Astrocyte of the spinal cord (primary cell): ENCODE measurements at regions not wholly inside any gene's neighbourhood (a gene's known extent, or its start where the extent isn't known, plus 50 kb on each side); places are given as distances from the start of the nearest gene placed in this dataset.
"Not testable (repeated sequence)": the region's sequence is repeated elsewhere in the genome, so short reads cannot be mapped to it uniquely, and the experiment has no call there.

Experiments
- DNase-seq: peaks from one replicate; pipeline ENCODE4 v3.0.0; 2011; ENCODE audit warnings: low read depth, low spot score
- H3K4me3 ChIP-seq: 2 replicates; pipeline ENCODE4 v1.5.1; 2011; ENCODE audit warnings: low read depth, mild to moderate bottlenecking, low read length, moderate library complexity
- in situ Hi-C: cut with HindIII; loops from 2 replicates; pipeline ENCODE4 v1.10.0; 2017; ENCODE audit warnings: low sequenced_read_pairs
- TF ChIP-seq, protein P1 (sequence below): IDR thresholded peaks from 2 replicates; pipeline ENCODE4 v1.5.1; 2012; ENCODE audit warnings: low read depth, mild to moderate bottlenecking, low read length, inconsistent platforms

DNA sequence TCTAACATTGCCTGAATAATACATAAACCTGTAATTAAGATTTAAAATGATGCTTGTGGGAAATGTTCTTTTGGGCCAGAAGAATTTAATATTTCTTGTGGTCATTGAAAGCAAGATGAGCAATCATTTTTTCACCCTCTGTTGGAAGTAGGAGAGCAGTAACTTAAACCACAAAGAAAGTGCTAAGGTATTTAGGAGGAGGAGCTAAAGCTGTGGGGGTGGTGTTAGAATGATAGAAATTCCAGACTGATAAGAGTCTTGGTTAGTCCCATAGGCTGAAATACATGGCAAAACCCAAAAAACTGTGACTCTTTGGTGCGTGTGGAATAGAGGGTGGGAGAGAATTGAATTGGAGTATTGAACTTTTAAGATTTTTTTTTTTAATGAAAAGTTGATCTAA lies 247.0 kb downstream of the YTHDC2 start:
- TF ChIP-seq, protein P1, sequence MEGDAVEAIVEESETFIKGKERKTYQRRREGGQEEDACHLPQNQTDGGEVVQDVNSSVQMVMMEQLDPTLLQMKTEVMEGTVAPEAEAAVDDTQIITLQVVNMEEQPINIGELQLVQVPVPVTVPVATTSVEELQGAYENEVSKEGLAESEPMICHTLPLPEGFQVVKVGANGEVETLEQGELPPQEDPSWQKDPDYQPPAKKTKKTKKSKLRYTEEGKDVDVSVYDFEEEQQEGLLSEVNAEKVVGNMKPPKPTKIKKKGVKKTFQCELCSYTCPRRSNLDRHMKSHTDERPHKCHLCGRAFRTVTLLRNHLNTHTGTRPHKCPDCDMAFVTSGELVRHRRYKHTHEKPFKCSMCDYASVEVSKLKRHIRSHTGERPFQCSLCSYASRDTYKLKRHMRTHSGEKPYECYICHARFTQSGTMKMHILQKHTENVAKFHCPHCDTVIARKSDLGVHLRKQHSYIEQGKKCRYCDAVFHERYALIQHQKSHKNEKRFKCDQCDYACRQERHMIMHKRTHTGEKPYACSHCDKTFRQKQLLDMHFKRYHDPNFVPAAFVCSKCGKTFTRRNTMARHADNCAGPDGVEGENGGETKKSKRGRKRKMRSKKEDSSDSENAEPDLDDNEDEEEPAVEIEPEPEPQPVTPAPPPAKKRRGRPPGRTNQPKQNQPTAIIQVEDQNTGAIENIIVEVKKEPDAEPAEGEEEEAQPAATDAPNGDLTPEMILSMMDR = no peak
- in situ Hi-C loops = no loop called here
- DNase-seq = no peak
- no peak overlapping the region for H3K4me3 ChIP-seq

DNA sequence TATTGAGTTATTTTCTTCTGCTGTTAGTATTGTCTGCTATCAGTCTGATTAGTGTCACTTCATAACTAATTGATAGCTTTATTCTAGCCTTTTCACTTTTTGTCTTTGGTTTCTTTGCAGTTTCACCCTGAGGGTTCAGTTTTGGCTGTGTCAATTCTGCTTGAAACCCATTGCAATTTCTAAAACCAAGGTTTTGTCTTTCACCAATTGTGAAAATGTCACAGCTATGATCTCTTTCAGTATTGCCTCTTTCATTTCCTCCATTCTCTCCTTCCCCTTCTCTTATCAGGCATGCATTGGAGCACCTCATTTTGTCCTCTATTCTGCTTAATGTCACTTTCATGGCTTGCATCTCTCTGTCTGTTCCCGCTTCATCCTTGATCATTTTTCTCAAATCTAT lies 248.1 kb downstream of the YTHDC2 start:
- DNase-seq = no peak
- in situ Hi-C loops = no loop called here
- TF ChIP-seq, protein P1 = no peak
- no peak overlapping the region for H3K4me3 ChIP-seq

DNA sequence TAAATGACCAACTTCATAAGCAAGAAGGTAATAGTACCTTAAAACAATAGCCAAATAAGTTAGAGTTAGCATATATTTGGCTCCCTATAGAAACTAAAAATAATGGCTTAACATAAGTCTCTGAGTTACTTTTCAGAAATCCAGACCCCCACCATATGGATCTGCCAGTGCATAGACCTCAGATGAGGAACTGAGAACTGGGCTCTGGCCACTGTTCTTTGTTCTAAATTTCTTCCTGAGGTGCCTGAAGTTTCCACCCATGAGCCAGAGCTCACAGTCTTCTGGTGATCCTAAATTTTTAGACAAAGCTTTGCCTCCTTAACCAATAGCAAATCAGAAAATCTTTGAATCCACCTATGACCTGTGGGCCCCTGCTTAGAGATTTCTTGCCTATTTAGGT lies 250.9 kb downstream of the YTHDC2 start:
- no peak for DNase-seq
- in situ Hi-C loops = no loop called here
- no peak overlapping the region for H3K4me3 ChIP-seq
- TF ChIP-seq, protein P1 = no peak

DNA sequence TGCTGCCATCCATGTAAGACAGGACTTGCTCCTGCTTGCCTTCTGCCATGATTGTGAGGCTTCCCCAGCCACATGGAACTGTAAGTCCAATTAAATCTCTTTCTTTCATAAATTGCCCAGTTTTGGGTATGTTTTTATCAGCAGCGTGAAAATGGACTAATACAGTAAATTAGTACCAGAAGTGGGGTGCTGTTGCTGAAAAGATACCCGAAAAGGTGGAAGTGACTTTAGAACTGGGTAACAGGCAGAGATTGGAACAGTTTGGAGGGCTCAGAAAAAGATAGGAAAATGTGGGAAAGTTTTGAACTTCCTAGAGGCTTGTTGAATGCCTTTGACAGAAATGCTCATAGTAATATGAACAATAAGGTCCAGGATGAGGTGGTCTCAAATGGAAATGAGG lies 253.3 kb downstream of the YTHDC2 start:
- H3K4me3 ChIP-seq, in situ Hi-C loops, DNase-seq: not testable (repeated sequence)

DNA sequence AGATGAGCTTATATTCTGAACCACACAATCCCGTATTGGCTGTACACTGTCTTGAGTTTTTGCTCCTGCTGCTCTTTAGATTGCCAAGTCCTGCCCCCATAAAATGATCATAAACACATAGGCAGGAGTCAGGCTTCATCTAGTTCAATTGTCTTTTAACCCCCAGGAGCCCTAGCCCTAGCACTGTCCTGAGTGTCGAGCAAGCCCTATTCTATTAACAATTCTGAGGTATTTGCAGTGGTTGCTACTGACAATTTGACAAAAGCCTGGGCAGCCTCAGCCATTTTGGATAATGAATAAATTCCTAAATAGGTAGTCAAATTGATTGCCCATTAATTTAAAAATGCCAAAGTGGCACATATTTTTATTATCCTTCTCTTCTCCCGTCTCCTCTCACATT lies 257.2 kb downstream of the YTHDC2 start:
- TF ChIP-seq, protein P1 = no peak
- no peak overlapping the region for H3K4me3 ChIP-seq
- DNase-seq = no peak
- in situ Hi-C loops = no loop called here

DNA sequence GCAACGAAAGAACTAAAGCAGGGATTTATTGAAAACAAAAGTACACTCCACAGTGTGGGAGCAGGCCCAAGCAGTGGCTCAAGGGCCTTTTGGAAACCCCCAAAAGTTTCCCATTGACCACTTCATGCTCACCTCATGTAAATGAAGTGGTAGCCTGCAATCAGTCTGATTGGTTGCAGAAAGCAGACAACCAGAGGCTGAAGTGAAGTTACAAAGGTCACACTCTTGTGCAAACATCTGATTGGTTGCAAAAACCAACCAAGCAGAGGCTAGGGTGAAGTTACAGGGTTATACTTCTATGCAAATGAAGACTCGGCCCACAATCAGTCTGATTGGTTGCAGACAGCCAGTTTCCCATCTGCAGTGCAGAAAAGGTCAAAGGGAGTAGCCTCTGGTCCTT lies 258.0 kb downstream of the YTHDC2 start:
- no peak overlapping the region for H3K4me3 ChIP-seq
- TF ChIP-seq, protein P1 = no peak
- DNase-seq = no peak
- in situ Hi-C loops = no loop called here

DNA sequence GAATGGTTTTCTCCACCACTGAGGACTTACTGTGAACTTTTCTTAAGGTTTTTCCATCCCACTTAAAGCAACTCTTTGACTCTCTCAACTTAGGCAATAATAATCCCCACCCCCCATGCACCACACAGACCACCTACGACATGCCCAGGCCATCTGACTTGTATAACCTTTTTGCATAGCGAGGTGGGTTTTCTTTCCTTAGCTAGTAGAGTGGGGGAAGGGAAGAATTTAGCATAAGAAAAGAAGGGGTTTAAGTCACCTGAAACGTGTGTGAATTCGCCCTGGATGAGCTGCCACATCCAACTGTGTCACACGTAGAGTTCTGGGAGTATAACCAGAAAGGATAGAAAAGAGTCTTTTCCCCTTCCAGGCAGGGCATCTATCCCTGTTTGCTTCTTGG lies 262.7 kb downstream of the YTHDC2 start:
- no peak overlapping the region for H3K4me3 ChIP-seq
- TF ChIP-seq, protein P1 = no peak
- DNase-seq = no peak
- in situ Hi-C loops = no loop called here
